ENCODE measurements at regions not wholly inside any gene's neighbourhood (a gene's known extent, or its start where the extent isn't known, plus 50 kb on each side); places are given as distances from the start of the nearest gene placed in this dataset.

DNA sequence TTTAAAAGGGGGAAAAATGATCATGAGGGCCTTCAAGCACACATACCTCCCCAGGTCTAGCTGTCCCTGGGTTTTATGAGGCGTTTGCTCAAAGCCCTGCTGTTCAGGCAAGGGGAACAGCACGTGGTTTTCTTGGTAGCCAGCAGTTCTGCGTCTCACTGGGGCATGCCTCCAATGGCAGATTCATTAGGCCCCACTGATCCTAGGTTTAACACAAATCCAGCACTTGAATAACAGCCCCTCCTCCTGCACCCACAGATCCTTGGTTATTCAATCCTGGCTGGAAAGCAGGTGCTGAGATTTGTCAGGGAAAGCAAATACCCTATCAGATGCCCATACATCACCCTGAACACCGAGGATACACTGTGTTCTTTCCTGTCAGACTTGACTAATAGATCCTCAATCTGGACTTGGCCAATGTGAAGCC, 106.4 kb downstream of the ZC3H11B start:
- no peak overlapping the region for H2AK5ac ChIP-seq (ENCODE audit: low read depth, low read length)
- no peaks in the 10 kb centered on the region for H3K27me3 ChIP-seq (replicated peaks in 1 of 4; ENCODE audit: control insufficient read depth in 3 of 4, extremely low read depth in 1 of 4, insufficient read depth in 3 of 4, low read length in 3 of 4)
- H2BK15ac ChIP-seq (ENCODE audit: low read length) = no peak overlapping the region
- no peak overlapping the region for H3K56ac ChIP-seq (replicated peaks; ENCODE audit: insufficient read length, low read depth, low read length)
- H3K9ac ChIP-seq (replicated peaks in 1 of 4; ENCODE audit: extremely low read depth in 1 of 4, low read depth in 3 of 4, low read length in 3 of 4) = no peak overlapping the region
- H4K20me1 ChIP-seq (replicated peaks in 1 of 2; ENCODE audit: control insufficient read depth in 1 of 2, insufficient read depth in 2 of 2, low read length in 2 of 2) = no peaks in the 10 kb centered on the region
- H4K5ac ChIP-seq (ENCODE audit: insufficient read length, low read depth, low read length) = no peak overlapping the region
- H2BK120ac ChIP-seq (replicated peaks; ENCODE audit: low read depth, low read length) = no peak overlapping the region
- FAIRE-seq (no peak), DNase-seq (ENCODE audit: low read depth in 1 of 2, low spot score in 2 of 2) (no peak)
- H2AFZ ChIP-seq (ENCODE audit: low read length) = 0 out of 2 replicates have a peak overlapping the region, but pooled peaks have one; percentile 31
- no peak overlapping the region for H4K91ac ChIP-seq (replicated peaks; ENCODE audit: insufficient read length, low read length)
- H3K9me3 ChIP-seq (ENCODE audit: insufficient read depth in 2 of 2, low read depth in 1 of 2, low read length in 1 of 2) = no peaks in the 10 kb centered on the region
- no peak overlapping the region for H2BK5ac ChIP-seq (ENCODE audit: low read depth, low read length)
- no peak overlapping the region for H3K4ac ChIP-seq (replicated peaks; ENCODE audit: insufficient read length, low read depth, low read length)
- no peaks in the 10 kb centered on the region for H3K79me1 ChIP-seq (ENCODE audit: low read depth, low read length)
- H2BK12ac ChIP-seq (ENCODE audit: low read depth, low read length) = no peak overlapping the region
- WGBS, 2 experiments (ENCODE audit: extremely low coverage in 1 of 2, insufficient coverage in 1 of 2, insufficient read length in 1 of 2, insufficient replicate concordance in 2 of 2, low coverage in 1 of 2, low lambda C conversion rate in 2 of 2, missing lambda C conversion rate in 1 of 2) = 55% methylated on average over 4 of the region's 4 CpGs; no CpG with 5 or more reads in 1 of the 2 experiments
- H3K18ac ChIP-seq (ENCODE audit: extremely low read depth, low read length) = no peak overlapping the region
- no peak overlapping the region for H4K8ac ChIP-seq (ENCODE audit: extremely low read depth, insufficient read depth, low read length)
- H3K23me2 ChIP-seq (ENCODE audit: low read depth, low read length) = no peaks in the 10 kb centered on the region
- no peak overlapping the region for H3K23ac ChIP-seq (ENCODE audit: insufficient read length)
- no peak overlapping the region for H3K27ac ChIP-seq (ENCODE audit: low read depth, low read length)
- no peaks in the 10 kb centered on the region for H3K4me1 ChIP-seq (replicated peaks in 1 of 4; ENCODE audit: control insufficient read depth in 3 of 4, insufficient read depth in 4 of 4, low read length in 3 of 4)
- no peaks in the 10 kb centered on the region for H3K36me3 ChIP-seq (ENCODE audit: control insufficient read depth in 2 of 4, insufficient read depth in 4 of 4, low read length in 3 of 4)
- no peak overlapping the region for H3K4me2 ChIP-seq (ENCODE audit: insufficient read depth in 1 of 2, low read depth in 2 of 2, low read length in 2 of 2)
- H3K79me2 ChIP-seq (ENCODE audit: control insufficient read depth in 1 of 2, insufficient read depth in 2 of 2, low read length in 2 of 2) = no peaks in the 10 kb centered on the region
- H2BK20ac ChIP-seq (ENCODE audit: low read length) = no peak overlapping the region
- no peak overlapping the region for H3K14ac ChIP-seq (ENCODE audit: insufficient read length)
- POLR2A ChIA-PET (ENCODE audit: partially characterized antibody) = no interaction called here
- H3K4me3 ChIP-seq (ENCODE audit: extremely low read depth in 1 of 4, insufficient read depth in 2 of 4, low read depth in 3 of 4, low read length in 4 of 4) = no peak overlapping the region
- CTCF ChIA-PET (ENCODE audit: partially characterized antibody) = no interaction called here
- TF ChIP-seq ATF2 (IDR thresholded peaks at IDR 0.05; ENCODE audit: low read length) = no peak
- TF ChIP-seq BRCA1 (IDR thresholded peaks at IDR 0.05; ENCODE audit: low read depth, low read length) = no peak
- TF ChIP-seq CHD2 (IDR thresholded peaks at IDR 0.05; ENCODE audit: low read length) = no peak
- TF ChIP-seq CTCF (IDR thresholded peaks at IDR 0.05; ENCODE audit: control extremely low read depth in 1 of 3, insufficient read depth in 1 of 3, low read depth in 1 of 3, low read length in 3 of 3) = no peak
- no peak for TF ChIP-seq RFX5 (IDR thresholded peaks at IDR 0.05; ENCODE audit: borderline replicate concordance, low read depth, low read length)
- TF ChIP-seq SIRT6 (IDR thresholded peaks at IDR 0.05; ENCODE audit: low read length) = no peak
- TF ChIP-seq SP2 (IDR thresholded peaks at IDR 0.05; ENCODE audit: low read length) = no peak
- TF ChIP-seq SIN3A (conservative IDR thresholded peaks at IDR 0.05 in 1 of 2, IDR thresholded peaks at IDR 0.05 in 1 of 2; ENCODE audit: low read depth in 1 of 2, low read length in 2 of 2) = no peak
- TF ChIP-seq EZH2 (IDR thresholded peaks at IDR 0.05; ENCODE audit: low read depth, low read length, severe bottlenecking) = no peak
- no peak for TF ChIP-seq POLR2A (IDR thresholded peaks at IDR 0.05; ENCODE audit: control extremely low read depth in 1 of 2, low read depth in 2 of 2, low read length in 2 of 2)
- TF ChIP-seq CREB1 (IDR thresholded peaks at IDR 0.05) = no peak
- no peak for TF ChIP-seq HDAC6 (IDR thresholded peaks at IDR 0.05; ENCODE audit: low read depth, low read length)
